Lower lobe of right lung (tissue), 2 donors: ENCODE measurements at regions not wholly inside any gene's neighbourhood (a gene's known extent, or its start where the extent isn't known, plus 50 kb on each side); places are given as distances from the start of the nearest gene placed in this dataset.

Experiments used
- ATAC-seq, 2 donors: fragments of 200-7000 bp; cut with Tn5 transposase; one replicate each; pipeline ENCODE4 v1.9.1; 2020 to 2022; ENCODE audit warnings: mild to moderate bottlenecking in 2 of 2, moderate library complexity in 2 of 2
- DNase-seq: peaks from one replicate; pipeline ENCODE4 v3.0.0-alpha.2; 2020
- H3K27ac ChIP-seq: fragments of 200-600 bp; one replicate; pipeline ENCODE4 v1.8.0; 2022
- H3K27me3 ChIP-seq: fragments of 200-600 bp; one replicate; pipeline ENCODE4 v1.8.0; 2022; ENCODE audit warnings: low read depth
- H3K36me3 ChIP-seq: fragments of 200-600 bp; one replicate; pipeline ENCODE4 v1.8.0; 2022; ENCODE audit warnings: mild to moderate bottlenecking
- H3K4me1 ChIP-seq: fragments of 200-600 bp; one replicate; pipeline ENCODE4 v1.8.0; 2022
- H3K4me3 ChIP-seq: fragments of 200-600 bp; one replicate; pipeline ENCODE4 v1.8.0; 2022; ENCODE audit warnings: mild to moderate bottlenecking
- H3K9me3 ChIP-seq: fragments of 200-600 bp; one replicate; pipeline ENCODE4 v1.8.0; 2022
- CTCF ChIP-seq: fragments of 200-600 bp; IDR thresholded peaks from one replicate; pipeline ENCODE4 v1.8.0; 2022; ENCODE audit warnings: antibody characterized with exemption, mild to moderate bottlenecking
- intact Hi-C: fragments of 100-400 bp; cut with DNase I; formaldehyde crosslinking; loops from one replicate; pipeline ENCODE4 v1.11.0; 2022
- donor health status: DM: no; HTN: yes; CAD: no; lungs with severe emphysema.

- TF ChIP-seq CTCF = no peak
- no peak for ATAC-seq
- intact Hi-C loops = no loop called here
- H3K27me3 ChIP-seq = no peaks in the 10 kb centered on the region
- H3K27ac ChIP-seq = no peak overlapping the region
- no peak for DNase-seq
- H3K4me1 ChIP-seq = no peaks in the 10 kb centered on the region
- no peaks in the 10 kb centered on the region for H3K36me3 ChIP-seq
- H3K9me3 ChIP-seq = no peaks in the 10 kb centered on the region
- H3K4me3 ChIP-seq = no peak overlapping the region
These were observed 318.0 kb downstream of the BRINP2 start for GRCh38 chr1:177488722-177489121.

DNA sequence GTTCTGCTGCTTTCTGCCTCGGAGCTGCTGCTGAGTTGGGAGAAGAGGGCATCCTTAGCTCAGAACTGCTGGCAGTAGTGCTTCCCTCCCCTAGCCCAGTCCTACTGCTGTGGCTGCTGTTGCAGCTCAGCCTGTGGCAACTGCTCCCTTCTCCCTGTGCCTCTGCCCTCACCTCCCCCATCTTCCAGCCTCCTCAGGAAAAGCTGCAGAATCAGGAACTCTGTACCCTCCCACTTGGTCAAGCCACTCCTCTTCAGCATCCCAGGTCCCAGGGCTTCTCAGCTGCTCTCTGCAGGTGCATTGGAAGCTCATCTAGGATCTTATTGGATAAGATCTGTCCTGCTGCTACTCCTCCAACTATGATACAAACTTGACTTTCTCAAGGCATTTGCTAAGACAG, 316.7 kb downstream of the BRINP2 start:
- no peaks in the 10 kb centered on the region for H3K36me3 ChIP-seq
- intact Hi-C loops = no loop called here
- no peaks in the 10 kb centered on the region for H3K4me1 ChIP-seq
- no peak overlapping the region for H3K4me3 ChIP-seq
- ATAC-seq (no peak), DNase-seq (no peak)
- H3K9me3 ChIP-seq = no peaks in the 10 kb centered on the region
- no peak for TF ChIP-seq CTCF
- no peak overlapping the region for H3K27ac ChIP-seq
- no peaks in the 10 kb centered on the region for H3K27me3 ChIP-seq

GRCh38 chr1:177480741-177481305, 310.1 kb downstream of the BRINP2 start:
- H3K4me1 ChIP-seq = no peaks in the 10 kb centered on the region
- intact Hi-C loops = no loop called here
- ATAC-seq (no peak), DNase-seq (no peak)
- no peaks in the 10 kb centered on the region for H3K36me3 ChIP-seq
- no peak overlapping the region for H3K4me3 ChIP-seq
- no peak for TF ChIP-seq CTCF
- H3K9me3 ChIP-seq = no peaks in the 10 kb centered on the region
- H3K27me3 ChIP-seq = no peaks in the 10 kb centered on the region
- no peak overlapping the region for H3K27ac ChIP-seq

- H3K36me3 ChIP-seq = no peaks in the 10 kb centered on the region
- H3K9me3 ChIP-seq = no peaks in the 10 kb centered on the region
- DNase-seq = no peak
- no peaks in the 10 kb centered on the region for H3K27me3 ChIP-seq
- no peak for ATAC-seq
- intact Hi-C loops = no loop called here
- no peaks in the 10 kb centered on the region for H3K4me1 ChIP-seq
- H3K4me3 ChIP-seq = no peak overlapping the region
- H3K27ac ChIP-seq = no peak overlapping the region
- no peak for TF ChIP-seq CTCF
These were observed 308.8 kb downstream of the BRINP2 start for GRCh38 chr1:177479600-177479999.

- no peak for TF ChIP-seq CTCF
- Histone ChIP-seq H3K4me1 (no peaks in the 10 kb centered on the region), H3K27me3 (no peaks in the 10 kb centered on the region), H3K36me3 (no peaks in the 10 kb centered on the region), H3K9me3 (no peaks in the 10 kb centered on the region), H3K4me3 (no peak overlapping the region), H3K27ac (no peak overlapping the region)
- intact Hi-C loops = no loop called here
- DNase-seq = no peak
- no peak for ATAC-seq
These were observed 305.9 kb downstream of the BRINP2 start for GRCh38 chr1:177476676-177477075.

GRCh38 chr1:177472567-177472966, 301.8 kb downstream of the BRINP2 start:
- H3K4me3 ChIP-seq = no peak overlapping the region
- H3K36me3 ChIP-seq = no peaks in the 10 kb centered on the region
- H3K4me1 ChIP-seq = no peaks in the 10 kb centered on the region
- DNase-seq = no peak
- no peaks in the 10 kb centered on the region for H3K27me3 ChIP-seq
- no peak for TF ChIP-seq CTCF
- no peak for ATAC-seq
- no peak overlapping the region for H3K27ac ChIP-seq
- intact Hi-C loops = no loop called here
- H3K9me3 ChIP-seq = no peaks in the 10 kb centered on the region
